Caco-2 (cell line): ENCODE measurements at regions not wholly inside any gene's neighbourhood (a gene's known extent, or its start where the extent isn't known, plus 50 kb on each side); places are given as distances from the start of the nearest gene placed in this dataset.

Experiments
- BruUV-seq: library from RNA; stranded (reverse); fragments of 400-500 nt; replicated peaks from 2 replicates; lab custom pipeline; 2021; lab: Mats Ljungman, UMichigan
- CTCF ChIA-PET: fragments of 300-600 bp; sonication (Branson Sonifier 250); formaldehyde crosslinking; loops from one replicate; lab custom pipeline; 2022; ENCODE audit warnings: antibody characterized with exemption; lab: Charles Lee
- POLR2A ChIA-PET: fragments of 300-600 bp; sonication (Branson Sonifier 250); formaldehyde crosslinking; loops from one replicate; lab custom pipeline; 2022; ENCODE audit warnings: antibody characterized with exemption; lab: Charles Lee
- DNase-seq, 2 experiments: peaks; one replicate each; pipeline versions ENCODE4 v3.0.0 to v3.0.0-alpha.2; 2020 to 2022
- H3K27me3 ChIP-seq: replicated peaks from 2 replicates; pipeline ENCODE4 v1.6.0; 2011; ENCODE audit warnings: low read length; ENCODE audit not compliant: control insufficient read depth, insufficient read depth
- H3K36me3 ChIP-seq: 2 replicates; pipeline ENCODE4 v1.5.1; 2011; ENCODE audit warnings: low read length; ENCODE audit not compliant: control insufficient read depth, insufficient read depth
- H3K4me1 ChIP-seq: fragments of 250-450 bp; sonication (Bioruptor Pico); 2 replicates; pipeline ENCODE4 v1.5.1; 2020; ENCODE audit warnings: mild to moderate bottlenecking
- H3K4me3 ChIP-seq: 2 replicates; pipeline ENCODE4 v1.5.1; 2011; ENCODE audit warnings: low read depth, mild to moderate bottlenecking, control low read depth, low read length
- H3K9me3 ChIP-seq: fragments of 250-450 bp; sonication (Bioruptor Pico); 2 replicates; pipeline ENCODE4 v1.5.1; 2020; ENCODE audit warnings: mild to moderate bottlenecking, moderate library complexity
- H3K27ac Mint-ChIP-seq: one replicate; pipeline ENCODE4 v1.8.0; 2022; ENCODE audit warnings: mixed read lengths; ENCODE audit not compliant: unreplicated experiment
- H3K27me3 Mint-ChIP-seq: one replicate; pipeline ENCODE4 v1.8.0; 2022; ENCODE audit warnings: mixed read lengths; ENCODE audit not compliant: insufficient read depth, unreplicated experiment
- H3K36me3 Mint-ChIP-seq: one replicate; pipeline ENCODE4 v1.8.0; 2022; ENCODE audit warnings: mild to moderate bottlenecking, mixed read lengths; ENCODE audit not compliant: insufficient read depth, unreplicated experiment
- H3K4me1 Mint-ChIP-seq: one replicate; pipeline ENCODE4 v1.8.0; 2022; ENCODE audit warnings: low read depth, mixed read lengths; ENCODE audit not compliant: unreplicated experiment
- H3K4me3 Mint-ChIP-seq: one replicate; pipeline ENCODE4 v1.8.0; 2022; ENCODE audit warnings: mild to moderate bottlenecking, moderate library complexity, mixed read lengths; ENCODE audit not compliant: unreplicated experiment
- H3K9me3 Mint-ChIP-seq: one replicate; pipeline ENCODE4 v1.8.0; 2022; ENCODE audit warnings: mixed read lengths; ENCODE audit not compliant: unreplicated experiment
- CTCF ChIP-seq, 2 experiments: fragments of 200-600 bp in 1 of 2; IDR thresholded peaks; 1 replicate in 1 of 2; 2 replicates in 1 of 2; pipeline versions ENCODE4 v1.5.1 to v1.8.0; 2011 to 2022; ENCODE audit warnings: antibody characterized with exemption in 1 of 2, control low read depth in 1 of 2, inconsistent platforms in 1 of 2, low read depth in 1 of 2, low read length in 1 of 2, mild to moderate bottlenecking in 1 of 2, moderate library complexity in 1 of 2; ENCODE audit not compliant: insufficient read depth in 1 of 2, severe bottlenecking in 1 of 2, unreplicated experiment in 1 of 2
- intact Hi-C: fragments of 100-400 bp; cut with micrococcal nuclease; formaldehyde crosslinking; loops from one replicate; pipeline ENCODE4 v1.10.0; 2022; ENCODE audit not compliant: unreplicated experiment

GRCh38 chr2:145078923-145079322 lies 559.0 kb upstream of the ZEB2 start:
- peaks cover 3% of the 10 kb centered on the region for H3K27me3 Mint-ChIP-seq
- Histone ChIP-seq H3K9me3 (no peaks in the 10 kb centered on the region), H3K27me3 (no peaks in the 10 kb centered on the region), H3K36me3 (no peaks in the 10 kb centered on the region), H3K4me1 (no peaks in the 10 kb centered on the region), H3K4me3 (no peak overlapping the region)
- H3K4me3 Mint-ChIP-seq: no peak overlapping the region
- H3K36me3 Mint-ChIP-seq: no peaks in the 10 kb centered on the region
- no peak for TF ChIP-seq CTCF (IDR thresholded peaks at IDR 0.05; ENCODE audit: insufficient read depth in 1 of 2, low read depth in 1 of 2, low read length in 1 of 2, severe bottlenecking in 1 of 2, unreplicated experiment in 1 of 2)
- POLR2A ChIA-PET: no interaction called here
- intact Hi-C loops: no loop called here
- no peak for DNase-seq
- H3K9me3 Mint-ChIP-seq: no peaks in the 10 kb centered on the region
- H3K4me1 Mint-ChIP-seq: no peaks in the 10 kb centered on the region
- CTCF ChIA-PET: no interaction called here
- H3K27ac Mint-ChIP-seq: no peak overlapping the region
- no TSS peak for BruUV-seq

- no peak for TF ChIP-seq CTCF (IDR thresholded peaks at IDR 0.05; ENCODE audit: insufficient read depth in 1 of 2, low read depth in 1 of 2, low read length in 1 of 2, severe bottlenecking in 1 of 2, unreplicated experiment in 1 of 2)
- no TSS peak for BruUV-seq
- intact Hi-C loops: no loop called here
- Histone ChIP-seq H3K27me3 (no peaks in the 10 kb centered on the region), H3K9me3 (no peaks in the 10 kb centered on the region), H3K36me3 (no peaks in the 10 kb centered on the region), H3K4me3 (no peak overlapping the region), H3K4me1 (no peaks in the 10 kb centered on the region)
- Mint-ChIP-seq H3K36me3 (no peaks in the 10 kb centered on the region), H3K4me1 (no peaks in the 10 kb centered on the region), H3K4me3 (no peak overlapping the region), H3K27ac (no peak overlapping the region), H3K27me3 (no peaks in the 10 kb centered on the region), H3K9me3 (no peaks in the 10 kb centered on the region)
- DNase-seq: no peak
- ChIA-PET POLR2A (no interaction called here), CTCF (no interaction called here)
These were observed 556.2 kb upstream of the ZEB2 start for GRCh38 chr2:145076085-145076484.

GRCh38 chr2:145075454-145076062 lies 555.6 kb upstream of the ZEB2 start:
- Histone ChIP-seq H3K36me3 (no peaks in the 10 kb centered on the region), H3K4me1 (no peaks in the 10 kb centered on the region), H3K27me3 (no peaks in the 10 kb centered on the region), H3K4me3 (no peak overlapping the region), H3K9me3 (no peaks in the 10 kb centered on the region)
- no peaks in the 10 kb centered on the region for H3K27me3 Mint-ChIP-seq
- no peak overlapping the region for H3K4me3 Mint-ChIP-seq
- BruUV-seq: no TSS peak
- TF ChIP-seq CTCF (IDR thresholded peaks at IDR 0.05; ENCODE audit: insufficient read depth in 1 of 2, low read depth in 1 of 2, low read length in 1 of 2, severe bottlenecking in 1 of 2, unreplicated experiment in 1 of 2): no peak
- no peaks in the 10 kb centered on the region for H3K9me3 Mint-ChIP-seq
- ChIA-PET POLR2A (no interaction called here), CTCF (no interaction called here)
- no peaks in the 10 kb centered on the region for H3K4me1 Mint-ChIP-seq
- DNase-seq: no peak
- intact Hi-C loops: no loop called here
- no peak overlapping the region for H3K27ac Mint-ChIP-seq
- H3K36me3 Mint-ChIP-seq: no peaks in the 10 kb centered on the region
